Inferior parietal cortex (tissue), 1 donor: ENCODE measurements at regions not wholly inside any gene's neighbourhood (a gene's known extent, or its start where the extent isn't known, plus 50 kb on each side); places are given as distances from the start of the nearest gene placed in this dataset.
"Not testable (repeated sequence)": the region's sequence is repeated elsewhere in the genome, so short reads cannot be mapped to it uniquely, and the experiment has no call there.

Experiments
- DNase-seq: peaks from one replicate; pipeline ENCODE4 v3.0.0-alpha.2; 2016; ENCODE audit errors: extremely low spot score

- DNase-seq = no peak
Observed at GRCh38 chr13:85608255-85608829, 190.9 kb downstream of the SLITRK6 start.

DNA sequence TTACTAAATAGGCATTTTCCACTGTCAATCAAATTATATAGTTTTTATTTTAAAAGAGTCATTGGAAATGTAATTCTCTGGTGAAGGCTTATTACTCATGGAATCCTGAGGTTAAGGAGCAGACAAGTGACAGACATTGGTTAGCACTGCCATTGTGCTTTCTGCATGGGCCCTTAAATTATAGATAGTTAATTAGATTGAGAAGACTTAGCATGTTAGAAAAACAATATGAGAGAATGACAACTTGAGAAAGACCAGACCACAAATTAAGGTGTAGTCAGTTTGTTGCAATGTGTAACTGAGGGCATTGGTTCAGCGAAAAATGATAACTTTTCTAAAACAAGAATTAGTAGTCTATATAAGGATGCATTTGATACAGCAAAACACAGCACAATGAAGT lies 195.5 kb downstream of the SLITRK6 start:
- no peak for DNase-seq

- no peak for DNase-seq
Observed at GRCh38 chr13:85601526-85601925, 197.7 kb downstream of the SLITRK6 start.

DNA sequence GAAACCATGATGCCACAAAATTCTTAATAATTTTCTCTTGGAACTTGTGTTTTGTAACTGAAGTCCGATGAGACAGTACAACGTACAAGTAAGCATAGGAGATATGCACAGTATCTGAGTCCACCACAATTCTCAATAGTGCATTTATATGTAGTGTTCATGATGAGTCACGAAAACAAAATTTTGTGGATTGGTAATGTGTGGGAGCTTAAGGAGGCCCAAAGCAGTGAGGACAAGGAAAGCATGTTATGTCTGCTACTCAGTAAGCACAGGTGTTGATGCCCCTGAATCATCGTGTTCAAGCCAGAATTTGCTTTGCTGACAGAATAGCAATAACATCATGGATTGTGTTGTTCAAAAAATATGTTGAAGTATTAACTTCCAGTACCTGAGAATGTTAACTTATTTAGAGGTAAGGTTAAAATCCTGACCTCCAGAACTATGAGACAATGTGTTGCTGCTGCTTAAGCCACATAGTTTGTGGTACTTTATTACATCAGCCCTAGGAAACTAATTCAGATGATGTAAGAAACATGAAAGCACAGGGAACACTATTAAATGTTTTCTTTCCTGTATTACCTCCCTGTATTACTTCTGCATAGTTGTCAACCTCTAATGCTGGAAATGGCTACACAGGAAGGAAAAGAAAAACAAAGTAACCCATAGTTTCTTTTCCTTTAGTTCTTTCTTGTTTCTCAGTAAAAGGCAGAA lies 201.3 kb downstream of the SLITRK6 start:
- DNase-seq = no peak

DNA sequence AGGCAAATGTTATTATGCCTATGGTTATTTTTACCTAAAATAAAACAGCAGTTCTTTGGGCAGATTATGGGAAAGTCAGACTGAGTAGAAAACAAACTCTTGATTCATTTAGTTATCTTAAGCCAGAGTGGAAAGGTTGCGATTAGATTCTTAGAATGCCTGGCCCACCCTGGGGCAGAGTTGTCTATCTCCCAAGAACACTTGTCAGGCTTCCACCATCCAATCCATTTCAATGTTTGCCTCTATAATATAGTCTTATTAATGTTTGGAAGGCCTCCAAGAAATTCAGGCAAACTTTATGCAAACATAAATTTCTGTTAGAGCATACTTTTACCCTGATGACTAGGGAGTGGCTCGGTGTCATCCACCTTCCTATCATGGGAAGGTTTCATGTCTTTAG lies 207.0 kb downstream of the SLITRK6 start:
- no peak for DNase-seq

DNA sequence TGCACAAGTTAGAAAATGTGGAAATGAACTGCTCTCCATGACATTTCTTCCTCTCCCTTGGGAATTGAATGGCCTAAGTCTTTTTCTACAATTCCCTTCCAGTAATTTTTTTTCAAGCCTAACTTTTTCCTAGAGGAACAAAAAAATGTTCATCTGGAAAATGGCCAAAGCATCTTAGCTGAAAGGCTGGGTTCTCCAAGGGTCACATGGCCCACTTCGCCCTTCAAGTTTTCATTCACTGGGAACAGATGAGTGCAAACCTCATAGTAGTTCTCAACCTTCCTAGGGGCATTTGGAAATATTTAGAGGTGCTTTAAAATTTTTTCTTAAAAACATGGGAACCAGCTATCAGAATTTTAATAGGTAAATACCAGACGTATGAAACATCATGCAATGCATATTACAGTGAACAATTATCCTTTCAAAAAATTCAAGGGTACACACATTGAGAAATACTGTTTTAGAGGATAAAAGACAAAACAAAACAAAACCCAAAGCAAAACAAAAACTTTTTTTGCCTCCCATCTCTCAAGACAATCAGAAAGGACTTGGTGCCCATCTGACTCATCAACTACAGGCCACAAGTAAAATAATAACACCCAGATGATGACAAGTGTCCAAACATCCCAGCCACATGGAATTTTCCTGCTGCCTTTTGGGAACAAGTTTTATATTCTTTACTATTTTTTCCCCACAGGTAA lies 208.8 kb downstream of the SLITRK6 start:
- DNase-seq = no peak

DNA sequence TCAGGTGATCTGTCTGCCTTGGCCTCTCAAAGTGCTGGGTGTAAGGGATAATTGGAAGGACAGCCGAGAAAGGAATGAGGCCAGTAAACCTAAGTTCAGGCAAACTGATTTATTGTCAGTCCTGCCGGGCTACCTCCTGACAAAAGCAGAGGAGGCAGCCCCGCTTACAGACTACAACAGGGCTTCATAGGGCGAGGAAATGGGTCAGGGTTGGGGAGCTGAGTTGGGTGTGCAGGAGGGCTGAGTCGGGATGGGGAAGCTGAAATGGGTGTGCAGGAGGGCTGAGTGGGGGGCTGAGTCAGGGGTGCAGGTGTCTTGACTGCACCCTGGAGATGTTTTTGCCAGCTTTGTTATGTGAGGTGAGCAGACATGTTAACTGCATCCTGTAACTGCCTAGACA lies 210.2 kb downstream of the SLITRK6 start:
- no peak for DNase-seq

DNA sequence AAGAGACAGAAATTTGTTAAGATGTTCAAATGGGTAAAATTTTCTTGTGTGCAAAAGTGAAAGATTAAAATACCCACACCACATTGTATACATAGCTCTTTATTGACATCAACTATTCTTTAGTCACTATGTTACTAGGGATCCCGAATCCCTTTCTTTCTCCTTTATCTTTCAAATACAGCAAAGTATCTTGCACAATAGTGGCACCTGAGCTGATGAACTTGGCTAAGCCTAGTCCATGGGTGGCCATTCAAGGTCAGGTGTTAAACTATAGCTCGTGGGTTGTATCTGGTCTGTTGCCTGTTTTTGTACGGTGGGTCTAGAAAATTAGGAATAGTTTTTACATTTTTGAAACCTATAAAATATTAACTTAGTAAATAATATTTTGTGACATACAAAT lies 210.9 kb downstream of the SLITRK6 start:
- no peak for DNase-seq

GRCh38 chr13:85586856-85587255 lies 212.4 kb downstream of the SLITRK6 start:
- DNase-seq = no peak

DNA sequence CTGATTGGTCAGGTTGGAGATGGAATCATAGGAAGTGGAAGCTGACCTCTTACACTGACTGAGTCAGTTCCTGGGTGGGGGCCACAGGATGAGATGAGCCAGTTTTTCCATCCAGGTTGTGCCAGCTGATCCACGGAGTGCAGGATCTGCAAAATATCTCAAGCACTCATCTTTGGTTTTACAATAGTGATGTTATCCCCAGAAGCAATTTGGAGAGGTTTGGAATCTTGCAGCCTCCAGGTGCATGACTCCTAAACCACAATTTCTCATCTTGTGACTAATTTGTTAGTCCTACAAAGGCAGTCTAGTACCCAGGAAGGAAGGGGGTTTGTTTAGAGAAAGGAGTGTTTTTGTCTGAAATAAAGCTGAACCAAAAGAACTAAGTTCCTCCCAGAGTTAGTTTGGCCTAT lies 212.8 kb downstream of the SLITRK6 start:
- DNase-seq = no peak

- no peak for DNase-seq
Observed at GRCh38 chr13:85582890-85583289, 216.3 kb downstream of the SLITRK6 start.

GRCh38 chr13:85575110-85575509 lies 224.1 kb downstream of the SLITRK6 start:
- DNase-seq = no peak

- no peak for DNase-seq
Observed at GRCh38 chr13:85567909-85568308, 231.3 kb downstream of the SLITRK6 start.

GRCh38 chr13:85565652-85566051 lies 233.6 kb downstream of the SLITRK6 start:
- no peak for DNase-seq

GRCh38 chr13:85564598-85564997 lies 234.6 kb downstream of the SLITRK6 start:
- no peak for DNase-seq

GRCh38 chr13:85562282-85562681 lies 236.9 kb downstream of the SLITRK6 start:
- DNase-seq = no peak

DNA sequence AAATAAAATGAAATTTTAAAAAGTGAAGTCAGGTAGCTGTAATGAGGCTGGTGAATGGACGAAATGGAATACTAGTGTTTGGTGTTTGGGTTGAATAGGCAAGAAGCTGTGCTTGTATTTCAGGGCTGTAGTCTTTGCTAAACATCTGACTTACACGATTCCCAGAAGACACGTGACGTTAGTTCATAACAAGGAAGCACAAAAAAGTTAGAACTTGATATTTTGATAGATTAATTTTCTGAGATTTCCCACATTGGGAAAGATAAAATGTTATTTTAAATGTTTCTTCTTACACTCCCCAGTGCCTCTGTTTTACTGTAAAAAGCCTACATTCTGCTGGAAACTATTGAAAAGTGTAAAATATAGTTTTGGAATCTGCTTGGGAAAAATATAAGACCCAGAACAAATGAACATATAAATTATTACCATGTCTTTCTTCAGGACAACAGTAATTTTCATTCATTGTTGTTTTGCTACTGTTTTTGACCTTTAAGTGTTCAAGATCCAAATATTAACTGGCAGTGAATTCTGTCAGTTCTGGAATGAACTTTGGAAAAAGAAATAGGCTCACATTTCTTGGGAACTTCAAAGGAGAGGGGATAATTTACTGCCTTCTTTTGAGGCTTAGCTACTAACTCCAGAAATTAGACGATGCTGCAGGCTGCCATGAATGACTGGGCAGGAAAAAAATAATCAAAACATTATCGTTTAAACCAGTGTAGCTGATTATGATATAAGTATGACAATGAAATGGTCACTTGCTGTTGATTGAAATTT lies 241.3 kb downstream of the SLITRK6 start:
- DNase-seq = no peak

DNA sequence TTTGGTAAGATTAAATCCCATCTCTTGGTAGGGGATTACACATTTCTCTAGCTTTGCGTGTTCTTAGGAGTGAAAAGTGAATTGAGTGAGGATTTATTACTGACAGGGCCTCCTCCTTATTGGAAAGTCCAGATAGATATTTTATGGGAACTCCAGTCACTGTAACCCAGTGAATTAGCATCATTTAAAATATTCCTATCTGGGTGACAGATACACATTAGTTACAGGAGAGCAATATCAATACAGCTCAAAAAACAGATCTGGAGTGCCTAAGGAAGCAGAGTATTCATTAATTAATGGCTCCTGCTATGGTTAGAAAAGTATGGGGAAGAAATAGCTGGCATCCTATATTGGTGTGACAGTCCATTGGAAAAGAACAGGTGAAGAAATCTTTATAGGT lies 248.2 kb downstream of the SLITRK6 start:
- DNase-seq = no peak

- DNase-seq = no peak
Observed at GRCh38 chr13:85549819-85550218, 249.4 kb downstream of the SLITRK6 start.

GRCh38 chr13:85548845-85549244 lies 250.4 kb downstream of the SLITRK6 start:
- DNase-seq = not testable (repeated sequence)

DNA sequence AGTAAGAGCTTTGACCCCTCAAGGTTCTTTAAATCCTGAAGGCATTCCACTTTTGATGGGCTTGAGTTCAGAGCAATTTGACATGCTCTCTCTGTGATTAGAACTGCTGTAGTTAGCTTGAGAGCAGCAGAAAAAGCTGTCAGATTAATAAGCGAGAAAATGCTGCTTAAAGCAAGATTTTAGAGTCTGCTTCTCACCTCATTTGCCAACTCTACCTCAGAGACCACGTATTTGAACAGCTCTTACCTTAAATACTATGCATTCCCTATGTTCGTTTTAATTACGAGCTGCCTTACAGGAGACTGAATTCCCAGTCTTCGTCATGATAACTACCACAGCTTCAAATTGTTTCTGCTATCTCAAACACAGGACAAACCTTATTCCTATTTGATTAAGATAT lies 253.4 kb downstream of the SLITRK6 start:
- no peak for DNase-seq

- DNase-seq = no peak
Observed at GRCh38 chr13:85544756-85545155, 254.5 kb downstream of the SLITRK6 start.
